HTR-8/SVneo (cell line): ENCODE measurements at regions not wholly inside any gene's neighbourhood (a gene's known extent, or its start where the extent isn't known, plus 50 kb on each side); places are given as distances from the start of the nearest gene placed in this dataset.

Experiments
- DNase-seq: peaks from one replicate; pipeline ENCODE4 v3.0.0; 2011; ENCODE audit warnings: low spot score, mixed read lengths; ENCODE audit not compliant: insufficient read length
- FAIRE-seq: peaks from 2 replicates; lab custom pipeline; 2011; peaks lifted over from hg19 to GRCh38; lab: Jason Lieb, UNC

- no peak for FAIRE-seq
These were observed 57.2 kb downstream of the SOX1 start for GRCh38 chr13:112124141-112124540.

GRCh38 chr13:112127564-112128330, 60.8 kb downstream of the SOX1 start:
- DNase-seq = no peak
- FAIRE-seq = no peak

More at GRCh38 chr13:112124141-112124540, 57.2 kb downstream of the SOX1 start:
- no peak for DNase-seq

GRCh38 chr13:112128331-112128610, 61.3 kb downstream of the SOX1 start:
- no peak for FAIRE-seq
- DNase-seq = no peak

- DNase-seq (no peak), FAIRE-seq (no peak)
These were observed 63.5 kb downstream of the SOX1 start for GRCh38 chr13:112130418-112130817.

GRCh38 chr13:112131081-112131712, 64.2 kb downstream of the SOX1 start:
- FAIRE-seq (no peak), DNase-seq (no peak)

- no peak for DNase-seq
- FAIRE-seq = no peak
These were observed 64.8 kb downstream of the SOX1 start for GRCh38 chr13:112131713-112132113.

- no peak for DNase-seq
- no peak for FAIRE-seq
These were observed 65.2 kb downstream of the SOX1 start for GRCh38 chr13:112132142-112132541.

GRCh38 chr13:112132619-112133018, 65.7 kb downstream of the SOX1 start:
- no peak for DNase-seq
- no peak for FAIRE-seq

GRCh38 chr13:112133499-112134390, 66.8 kb downstream of the SOX1 start:
- FAIRE-seq (no peak), DNase-seq (no peak)

GRCh38 chr13:112134391-112135075, 67.6 kb downstream of the SOX1 start:
- no peak for DNase-seq
- FAIRE-seq = no peak

GRCh38 chr13:112136095-112136494, 69.1 kb downstream of the SOX1 start:
- DNase-seq (no peak), FAIRE-seq (no peak)

GRCh38 chr13:112137144-112137543, 70.2 kb downstream of the SOX1 start:
- FAIRE-seq = no peak

GRCh38 chr13:112140366-112140765, 73.4 kb downstream of the SOX1 start:
- no peak for FAIRE-seq
- no peak for DNase-seq

More at GRCh38 chr13:112137144-112137543, 70.2 kb downstream of the SOX1 start:
- DNase-seq = no peak

- FAIRE-seq (no peak), DNase-seq (no peak)
These were observed 74.9 kb downstream of the SOX1 start for GRCh38 chr13:112141643-112142400.

GRCh38 chr13:112142401-112142930, 75.5 kb downstream of the SOX1 start:
- FAIRE-seq (no peak), DNase-seq (no peak)

GRCh38 chr13:112143046-112143752, 76.2 kb downstream of the SOX1 start:
- FAIRE-seq (no peak), DNase-seq (no peak)

- FAIRE-seq (no peak), DNase-seq (no peak)
These were observed 77.0 kb downstream of the SOX1 start for GRCh38 chr13:112143753-112144615.
